Mammary epithelial cell (primary cell): ENCODE measurements at regions not wholly inside any gene's neighbourhood (a gene's known extent, or its start where the extent isn't known, plus 50 kb on each side); places are given as distances from the start of the nearest gene placed in this dataset.

Experiments used
- CTCF ChIP-seq, 2 donors: IDR thresholded peaks in 1 of 2; conservative IDR thresholded peaks in 1 of 2; 2 replicates each; pipeline ENCODE4 v1.5.1; 2011 to 2012; ENCODE audit warnings: inconsistent platforms in 2 of 2, low read length in 2 of 2, mild to moderate bottlenecking in 2 of 2, control low read depth in 1 of 2, low read depth in 1 of 2; ENCODE audit not compliant: insufficient read depth in 1 of 2; ENCODE audit errors: extremely low read depth in 1 of 2
- EZH2 ChIP-seq: IDR thresholded peaks from 2 replicates; pipeline ENCODE4 v1.6.1; 2012; ENCODE audit warnings: low read length, inconsistent platforms, borderline replicate concordance

- TF ChIP-seq CTCF (conservative IDR thresholded peaks at IDR 0.05 in 1 of 2, IDR thresholded peaks at IDR 0.05 in 1 of 2; ENCODE audit: extremely low read depth in 1 of 2, insufficient read depth in 1 of 2, low read depth in 1 of 2, low read length in 2 of 2) (peak in 1 of 2 donors; percentile 27), EZH2 (no peak)
These were observed 1638.8 kb upstream of the PCDH7 start for GRCh38 chr4:29081234-29081955.
